ENCODE measurements at regions not wholly inside any gene's neighbourhood (a gene's known extent, or its start where the extent isn't known, plus 50 kb on each side); places are given as distances from the start of the nearest gene placed in this dataset.

- 87% methylated on average over 9 of the region's 9 CpGs for WGBS
- TF ChIP-seq POLR2A (IDR thresholded peaks at IDR 0.05) (no peak), POLR2AphosphoS5 (IDR thresholded peaks at IDR 0.05) (no peak)
- TF ChIP-seq, protein P1, sequence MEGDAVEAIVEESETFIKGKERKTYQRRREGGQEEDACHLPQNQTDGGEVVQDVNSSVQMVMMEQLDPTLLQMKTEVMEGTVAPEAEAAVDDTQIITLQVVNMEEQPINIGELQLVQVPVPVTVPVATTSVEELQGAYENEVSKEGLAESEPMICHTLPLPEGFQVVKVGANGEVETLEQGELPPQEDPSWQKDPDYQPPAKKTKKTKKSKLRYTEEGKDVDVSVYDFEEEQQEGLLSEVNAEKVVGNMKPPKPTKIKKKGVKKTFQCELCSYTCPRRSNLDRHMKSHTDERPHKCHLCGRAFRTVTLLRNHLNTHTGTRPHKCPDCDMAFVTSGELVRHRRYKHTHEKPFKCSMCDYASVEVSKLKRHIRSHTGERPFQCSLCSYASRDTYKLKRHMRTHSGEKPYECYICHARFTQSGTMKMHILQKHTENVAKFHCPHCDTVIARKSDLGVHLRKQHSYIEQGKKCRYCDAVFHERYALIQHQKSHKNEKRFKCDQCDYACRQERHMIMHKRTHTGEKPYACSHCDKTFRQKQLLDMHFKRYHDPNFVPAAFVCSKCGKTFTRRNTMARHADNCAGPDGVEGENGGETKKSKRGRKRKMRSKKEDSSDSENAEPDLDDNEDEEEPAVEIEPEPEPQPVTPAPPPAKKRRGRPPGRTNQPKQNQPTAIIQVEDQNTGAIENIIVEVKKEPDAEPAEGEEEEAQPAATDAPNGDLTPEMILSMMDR (IDR thresholded peaks at IDR 0.05) = no peak
Observed at GRCh38 chr2:128607440-128607839, 288.8 kb upstream of the HS6ST1 start.

DNA sequence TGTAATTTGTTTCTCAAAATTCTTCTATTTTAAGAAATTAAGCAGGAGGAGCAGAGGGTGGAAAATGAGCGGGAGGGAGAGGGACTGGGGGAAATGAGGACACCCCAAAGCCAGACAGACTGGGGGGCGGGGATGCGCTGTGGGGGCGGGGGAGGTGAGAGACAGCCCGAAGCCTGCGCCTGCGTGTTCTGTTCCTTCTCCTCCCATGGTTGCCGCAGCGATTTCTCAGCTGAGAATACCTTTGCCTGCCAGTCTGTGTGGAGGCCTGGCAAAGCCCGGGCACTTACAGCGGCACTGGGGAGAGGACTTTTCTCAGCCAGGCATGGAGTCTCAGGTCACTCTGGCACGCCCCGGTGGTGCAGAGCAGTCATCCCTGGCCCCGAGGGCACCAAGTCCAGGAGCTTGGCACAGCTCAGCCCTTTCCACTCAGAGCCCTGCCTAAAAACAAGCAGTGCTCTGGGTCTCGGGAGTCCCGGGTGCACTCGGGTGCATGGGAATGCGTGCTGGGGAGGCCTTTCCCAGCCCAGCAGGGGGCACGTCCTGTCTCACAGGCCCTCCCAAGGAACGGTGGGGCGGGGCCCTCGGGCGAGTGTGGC is 289.3 kb upstream of the HS6ST1 start:
- intact Hi-C loops (cut with DNase I) = no loop called here
- 54% methylated on average over 15 of the region's 23 CpGs for WGBS
- Histone ChIP-seq H3K36me3 (no peaks in the 10 kb centered on the region), H3K9me3 (no peaks in the 10 kb centered on the region), H3K4me3 (no peak overlapping the region), H3K4me1 (replicated peaks) (no peaks in the 10 kb centered on the region), H3K27ac (no peak overlapping the region), H3K27me3 (replicated peaks; ENCODE audit: insufficient read depth) (no peaks in the 10 kb centered on the region)
- DNase-seq (ENCODE audit: low spot score) = no peak
- TF ChIP-seq POLR2A (IDR thresholded peaks at IDR 0.05) (no peak), POLR2AphosphoS5 (IDR thresholded peaks at IDR 0.05) (no peak)
- TF ChIP-seq, protein P1 (IDR thresholded peaks at IDR 0.05) = no peak

More at GRCh38 chr2:128607440-128607839, 288.8 kb upstream of the HS6ST1 start:
- intact Hi-C loops (cut with DNase I) = no loop called here
- H3K4me1 ChIP-seq (replicated peaks) = no peaks in the 10 kb centered on the region
- no peaks in the 10 kb centered on the region for H3K36me3 ChIP-seq
- H3K4me3 ChIP-seq = no peak overlapping the region
- no peaks in the 10 kb centered on the region for H3K27me3 ChIP-seq (replicated peaks; ENCODE audit: insufficient read depth)
- H3K9me3 ChIP-seq = no peaks in the 10 kb centered on the region
- DNase-seq (ENCODE audit: low spot score) = no peak
- no peak overlapping the region for H3K27ac ChIP-seq

DNA sequence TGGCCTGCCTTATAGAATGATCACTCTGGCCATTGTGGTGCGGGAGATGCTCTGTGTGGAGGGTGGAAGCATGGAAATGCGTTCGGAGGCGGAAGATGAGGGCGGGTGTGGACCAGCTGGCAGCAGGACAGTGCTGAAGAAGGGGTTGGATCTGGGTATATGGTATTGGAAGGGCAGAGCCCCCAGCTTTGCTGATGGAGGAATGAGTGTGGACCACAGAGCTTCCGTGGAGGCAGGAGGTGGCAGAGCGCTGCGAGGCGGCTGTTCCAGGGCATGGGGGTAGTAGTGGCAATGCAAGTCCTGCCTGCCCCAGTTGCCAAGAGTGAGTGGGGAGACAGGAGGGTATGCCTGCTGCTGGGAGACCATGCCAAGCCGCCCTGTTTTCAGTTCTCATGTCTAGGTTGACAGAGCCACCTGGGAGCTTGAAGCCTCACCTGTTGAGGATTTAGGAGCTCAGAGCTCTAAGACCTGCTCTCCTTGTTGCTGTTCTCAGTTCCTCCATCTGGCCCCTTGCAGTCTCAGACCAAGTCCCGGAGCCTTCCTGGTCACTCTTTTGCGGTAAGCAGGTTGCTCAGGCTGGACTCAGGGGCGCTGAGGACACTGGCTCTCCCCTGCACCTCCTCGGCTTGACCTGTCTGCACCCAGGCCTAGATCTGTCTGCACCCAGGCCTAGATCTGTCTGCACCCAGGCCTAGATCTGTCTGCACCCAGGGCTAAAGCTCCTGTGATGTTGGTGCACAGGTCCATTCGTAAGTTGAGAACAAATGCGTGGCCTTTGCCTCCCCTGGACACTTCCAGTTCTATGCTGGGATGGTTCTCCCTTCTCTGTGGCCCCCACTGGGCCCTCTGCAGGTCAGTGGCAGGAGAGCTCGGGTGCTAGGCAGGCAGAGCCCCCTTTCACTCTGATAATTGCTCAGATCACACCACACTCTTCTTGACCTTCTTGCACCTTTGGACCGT is 290.5 kb upstream of the HS6ST1 start:
- 95% methylated on average over 18 of the region's 18 CpGs for WGBS
- Histone ChIP-seq H3K4me1 (replicated peaks) (no peaks in the 10 kb centered on the region), H3K27me3 (replicated peaks; ENCODE audit: insufficient read depth) (no peaks in the 10 kb centered on the region), H3K4me3 (no peak overlapping the region), H3K27ac (no peak overlapping the region), H3K9me3 (no peaks in the 10 kb centered on the region), H3K36me3 (no peaks in the 10 kb centered on the region)
- no peak for DNase-seq (ENCODE audit: low spot score)
- intact Hi-C loops (cut with DNase I) = no loop called here
- TF ChIP-seq, protein P1 (IDR thresholded peaks at IDR 0.05) = no peak
- no peak for TF ChIP-seq POLR2AphosphoS5 (IDR thresholded peaks at IDR 0.05)
- no peak for TF ChIP-seq POLR2A (IDR thresholded peaks at IDR 0.05)

DNA sequence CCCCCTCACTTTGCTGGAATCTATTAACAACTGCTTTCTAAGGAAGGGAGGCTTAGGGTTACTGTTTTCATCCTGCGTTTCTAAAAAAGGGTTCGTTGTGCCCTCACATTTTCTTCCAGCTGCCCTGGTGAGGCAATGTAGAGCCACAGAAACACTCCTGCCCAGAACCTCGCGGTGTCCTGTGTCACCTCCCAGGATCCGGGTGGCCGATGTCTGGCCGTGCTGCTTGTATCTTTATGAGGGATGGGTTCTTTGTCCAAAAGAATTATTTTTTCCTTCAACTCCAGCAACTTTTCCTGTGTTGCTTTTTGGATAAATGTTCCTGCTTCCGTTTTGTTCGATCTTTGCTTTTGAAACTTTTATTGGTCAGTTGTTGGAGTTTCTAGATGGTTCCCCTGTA is 291.8 kb upstream of the HS6ST1 start:
- Histone ChIP-seq H3K4me3 (no peak overlapping the region), H3K9me3 (no peaks in the 10 kb centered on the region), H3K36me3 (no peaks in the 10 kb centered on the region), H3K27ac (no peak overlapping the region), H3K27me3 (replicated peaks; ENCODE audit: insufficient read depth) (no peaks in the 10 kb centered on the region), H3K4me1 (replicated peaks) (no peaks in the 10 kb centered on the region)
- intact Hi-C loops (cut with DNase I) = no loop called here
- no peak for TF ChIP-seq POLR2AphosphoS5 (IDR thresholded peaks at IDR 0.05)
- TF ChIP-seq, protein P1 (IDR thresholded peaks at IDR 0.05) = no peak
- no peak for TF ChIP-seq POLR2A (IDR thresholded peaks at IDR 0.05)
- WGBS = 95% methylated on average over 9 of the region's 9 CpGs
- DNase-seq (ENCODE audit: low spot score) = no peak

Data from prostate gland (tissue), 2 donors.